ENCODE measurements at regions not wholly inside any gene's neighbourhood (a gene's known extent, or its start where the extent isn't known, plus 50 kb on each side); places are given as distances from the start of the nearest gene placed in this dataset.

DNA sequence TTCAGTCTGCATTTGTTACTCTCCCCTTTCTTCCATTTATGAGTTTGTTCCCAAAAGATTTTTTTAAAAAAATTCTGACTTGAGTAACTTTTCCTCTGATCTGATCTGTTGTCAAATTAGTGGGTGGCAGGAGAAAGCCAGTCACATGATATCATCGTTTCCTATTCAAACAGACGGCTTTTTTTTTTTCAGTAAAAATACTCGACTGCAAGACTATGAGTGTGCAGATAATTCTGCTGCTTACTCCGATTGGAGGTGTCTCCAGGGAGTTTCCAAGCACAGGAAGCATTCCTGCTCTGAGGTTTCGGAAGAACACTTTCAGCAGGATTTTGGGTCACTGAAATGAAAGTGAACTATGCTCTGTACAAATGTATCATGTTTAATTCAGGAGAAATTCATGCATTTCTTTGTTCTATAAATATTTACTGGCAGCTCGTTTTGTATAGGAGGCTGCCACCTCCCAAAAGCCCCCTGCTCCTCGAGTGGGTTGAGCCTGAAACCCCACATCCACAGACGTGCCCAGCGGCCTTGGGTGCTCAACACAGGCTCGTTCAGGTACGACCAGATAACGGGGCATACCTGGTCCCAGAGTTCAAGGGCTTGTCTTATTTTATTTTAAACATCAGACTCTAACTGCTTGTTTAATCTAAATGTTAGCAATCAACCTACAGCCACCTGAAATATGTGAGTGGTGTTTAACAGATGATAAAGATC is 126.9 kb upstream of the ZNF516 start:
- no peak overlapping the region; the same call in 1 of the 2 replicates for H3K4me3 ChIP-seq (ENCODE audit: low read length)
- peak; percentile 39 for DNase-seq (ENCODE audit: low read depth)
- no peak for TF ChIP-seq CTCF (conservative IDR thresholded peaks at IDR 0.05; ENCODE audit: low read length)

DNA sequence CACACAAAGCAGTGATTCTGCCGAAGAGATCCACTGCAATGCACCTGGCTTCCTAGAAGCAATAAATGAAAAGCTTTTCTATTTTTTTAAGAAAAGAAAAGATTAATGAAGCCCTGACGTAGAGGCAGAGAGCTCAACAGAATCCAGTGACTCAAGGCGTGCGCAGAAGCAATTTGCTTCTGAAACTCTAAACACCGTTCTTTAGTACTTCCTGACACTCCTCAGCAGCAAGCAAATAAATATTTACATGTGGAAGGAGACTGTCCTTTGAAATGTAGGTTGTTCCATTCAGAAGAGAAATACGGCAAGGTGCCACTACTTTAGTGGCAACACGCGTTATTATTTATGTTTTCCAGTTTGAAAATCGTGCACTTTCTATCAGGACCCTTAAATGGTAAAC is 126.2 kb upstream of the ZNF516 start:
- H3K4me3 ChIP-seq (ENCODE audit: low read length), result no peak overlapping the region
- peak; percentile 11 for DNase-seq (ENCODE audit: low read depth)
- no peak for TF ChIP-seq CTCF (conservative IDR thresholded peaks at IDR 0.05; ENCODE audit: low read length)

GRCh38 chr18:76620321-76621170 is 125.5 kb upstream of the ZNF516 start:
- H3K4me3 ChIP-seq (ENCODE audit: low read length), result peak overlapping the region; percentile 54
- DNase-seq (ENCODE audit: low read depth), result peak; percentile 74
- TF ChIP-seq CTCF (conservative IDR thresholded peaks at IDR 0.05; ENCODE audit: low read length), result peak; percentile 69

- peak; percentile 35 for DNase-seq (ENCODE audit: low read depth)
- H3K4me3 ChIP-seq (ENCODE audit: low read length), result peak overlapping the region; percentile 47
- TF ChIP-seq CTCF (conservative IDR thresholded peaks at IDR 0.05; ENCODE audit: low read length), result no peak
These were observed 124.7 kb upstream of the ZNF516 start for GRCh38 chr18:76619621-76620315.

GRCh38 chr18:76619261-76619620 is 124.2 kb upstream of the ZNF516 start:
- no peak for TF ChIP-seq CTCF (conservative IDR thresholded peaks at IDR 0.05; ENCODE audit: low read length)
- no peak overlapping the region for H3K4me3 ChIP-seq (ENCODE audit: low read length)
- DNase-seq (ENCODE audit: low read depth), result peak; percentile 49

DNA sequence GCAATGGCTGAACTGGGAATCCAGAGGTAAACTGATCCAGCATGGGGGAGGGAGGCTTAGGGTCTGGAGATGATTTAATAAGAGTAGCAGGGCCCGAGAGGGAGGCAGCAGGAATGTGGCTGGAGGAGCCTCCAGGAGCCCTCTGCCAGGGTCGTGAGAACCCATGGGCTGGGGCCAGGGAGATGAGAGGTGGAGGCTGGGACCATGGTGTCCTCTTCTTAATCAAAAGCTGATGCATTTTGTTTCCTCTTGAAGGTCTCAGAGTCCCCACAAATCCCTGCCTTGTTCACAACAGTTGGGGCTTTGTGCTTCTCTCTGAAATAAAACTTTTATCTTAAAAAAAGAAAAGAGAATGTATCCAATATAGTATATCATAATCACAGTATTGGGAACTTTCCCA is 123.7 kb upstream of the ZNF516 start:
- H3K4me3 ChIP-seq (ENCODE audit: low read length), result no peak overlapping the region
- no peak for TF ChIP-seq CTCF (conservative IDR thresholded peaks at IDR 0.05; ENCODE audit: low read length)
- no peak for DNase-seq (ENCODE audit: low read depth)

Data from AG10803 (cell line).